ENCODE measurements at regions not wholly inside any gene's neighbourhood (a gene's known extent, or its start where the extent isn't known, plus 50 kb on each side); places are given as distances from the start of the nearest gene placed in this dataset.
A peak's percentile ranks its signal among the peaks of the same experiment; 100 is the strongest.
"Not testable (repeated sequence)": the region's sequence is repeated elsewhere in the genome, so short reads cannot be mapped to it uniquely, and the experiment has no call there.

GRCh38 chr2:13919981-13920382, 712.5 kb upstream of the LRATD1 start:
- DNase-seq, result no peak

- no peak for DNase-seq
These were observed 711.3 kb upstream of the LRATD1 start for GRCh38 chr2:13921245-13921644.

GRCh38 chr2:13923823-13924222, 708.7 kb upstream of the LRATD1 start:
- DNase-seq, result no peak

GRCh38 chr2:13942111-13942510, 690.4 kb upstream of the LRATD1 start:
- DNase-seq, result no peak

- no peak for DNase-seq
These were observed 681.8 kb upstream of the LRATD1 start for GRCh38 chr2:13950761-13951160.

- no peak for DNase-seq
These were observed 663.7 kb upstream of the LRATD1 start for GRCh38 chr2:13968811-13969210.

- no peak for DNase-seq
These were observed 646.3 kb upstream of the LRATD1 start for GRCh38 chr2:13986119-13986720.

GRCh38 chr2:13996527-13996926, 636.0 kb upstream of the LRATD1 start:
- DNase-seq, result no peak

- DNase-seq, result peak; percentile 74 to 93
These were observed 621.3 kb upstream of the LRATD1 start for GRCh38 chr2:14011190-14011589.

- no peak for DNase-seq
These were observed 617.3 kb upstream of the LRATD1 start for GRCh38 chr2:14015113-14015630.

GRCh38 chr2:14016289-14016955, 616.1 kb upstream of the LRATD1 start:
- DNase-seq, result peak in 1 of 2 experiments; percentile 25

GRCh38 chr2:14018620-14019019, 613.9 kb upstream of the LRATD1 start:
- DNase-seq, result no peak

GRCh38 chr2:14023558-14023957, 609.0 kb upstream of the LRATD1 start:
- DNase-seq, result no peak

- no peak for DNase-seq
These were observed 593.4 kb upstream of the LRATD1 start for GRCh38 chr2:14039134-14039533.

- DNase-seq, result no peak
These were observed 585.0 kb upstream of the LRATD1 start for GRCh38 chr2:14047491-14047890.

- no peak for DNase-seq
These were observed 581.1 kb upstream of the LRATD1 start for GRCh38 chr2:14051401-14051800.

- DNase-seq, result no peak
These were observed 579.4 kb upstream of the LRATD1 start for GRCh38 chr2:14053105-14053504.

GRCh38 chr2:14064346-14064745, 568.2 kb upstream of the LRATD1 start:
- DNase-seq, result no peak

- no peak for DNase-seq
These were observed 560.2 kb upstream of the LRATD1 start for GRCh38 chr2:14072338-14072737.

- DNase-seq, result no peak
These were observed 557.8 kb upstream of the LRATD1 start for GRCh38 chr2:14074691-14075090.

- DNase-seq, result no peak
These were observed 552.9 kb upstream of the LRATD1 start for GRCh38 chr2:14079576-14079975.

- no peak for DNase-seq
These were observed 551.0 kb upstream of the LRATD1 start for GRCh38 chr2:14081521-14081920.

- DNase-seq, result no peak
These were observed 549.9 kb upstream of the LRATD1 start for GRCh38 chr2:14082640-14083039.

- peak; percentile 7 to 70 for DNase-seq
These were observed 537.9 kb upstream of the LRATD1 start for GRCh38 chr2:14094592-14094991.

GRCh38 chr2:14099101-14099500, 533.4 kb upstream of the LRATD1 start:
- DNase-seq, result not testable (repeated sequence)

Measured in NCI-H2081 (cell line).